ENCODE measurements at regions not wholly inside any gene's neighbourhood (a gene's known extent, or its start where the extent isn't known, plus 50 kb on each side); places are given as distances from the start of the nearest gene placed in this dataset.
"Not testable (repeated sequence)": the region's sequence is repeated elsewhere in the genome, so short reads cannot be mapped to it uniquely, and the experiment has no call there.

DNA sequence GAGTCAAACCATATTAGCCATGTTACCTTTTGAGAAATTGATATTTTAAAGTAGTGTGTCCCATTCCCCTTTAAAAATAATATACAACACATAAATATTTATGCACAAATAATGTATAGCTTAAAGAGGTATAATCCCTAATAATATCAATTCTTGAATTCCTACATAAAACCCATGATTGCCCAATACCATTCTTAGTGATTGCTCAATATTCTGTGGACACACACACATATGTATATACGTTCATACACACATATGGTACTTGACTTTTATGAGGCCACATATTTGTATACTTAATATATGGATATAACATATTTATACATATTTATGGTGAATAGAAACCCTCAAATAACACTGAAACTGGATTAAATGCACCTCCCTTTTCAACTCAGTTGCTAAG lies 367.4 kb downstream of the ZBBX start:
- POLR2A ChIA-PET: no interaction called here
- CTCF ChIA-PET: no interaction called here

DNA sequence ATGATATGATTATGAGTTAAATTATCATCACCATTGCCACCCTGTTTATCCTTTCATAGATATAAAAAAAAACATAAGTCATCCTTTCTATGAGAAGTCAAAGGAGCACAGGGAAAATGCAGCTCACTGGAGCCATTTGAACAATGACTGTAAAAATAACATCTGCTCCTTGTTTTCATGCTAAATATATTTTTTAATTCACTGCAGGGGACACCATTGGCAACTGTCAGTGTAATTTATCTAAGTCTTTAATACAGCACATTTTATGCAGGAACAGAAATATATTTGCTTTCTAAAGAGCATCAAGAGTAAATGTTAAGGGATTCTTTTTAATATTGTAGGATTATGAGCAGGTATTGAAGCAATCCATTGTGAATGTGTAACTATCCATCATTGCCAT lies 371.3 kb downstream of the ZBBX start:
- POLR2A ChIA-PET: no interaction called here
- CTCF ChIA-PET: no interaction called here

DNA sequence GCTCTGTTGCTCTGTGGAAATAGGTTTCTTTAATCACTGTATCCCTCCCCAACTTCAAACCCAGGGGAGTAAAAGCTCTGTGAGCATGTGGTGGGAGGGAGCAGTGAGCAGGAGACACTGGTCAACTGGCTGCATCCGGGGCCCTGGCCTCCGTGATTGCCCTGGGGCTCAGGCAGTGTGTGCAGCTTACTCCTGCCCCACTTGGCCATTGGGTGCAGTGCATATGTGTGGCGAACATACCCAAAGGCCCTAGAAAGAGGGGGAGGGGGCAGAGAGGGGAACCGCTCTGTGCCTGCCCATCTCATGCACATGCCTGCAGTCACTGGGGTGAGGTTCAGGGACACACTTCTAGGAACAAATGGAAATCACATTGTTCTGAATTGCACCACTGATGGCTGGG lies 378.7 kb downstream of the ZBBX start:
- ChIA-PET POLR2A (no interaction called here), CTCF (interaction anchor here (0.7 kb wide), 1 partner anchor 40 kb away, joined by 3 read pairs; no protein-coding TSS in a partner anchor)

DNA sequence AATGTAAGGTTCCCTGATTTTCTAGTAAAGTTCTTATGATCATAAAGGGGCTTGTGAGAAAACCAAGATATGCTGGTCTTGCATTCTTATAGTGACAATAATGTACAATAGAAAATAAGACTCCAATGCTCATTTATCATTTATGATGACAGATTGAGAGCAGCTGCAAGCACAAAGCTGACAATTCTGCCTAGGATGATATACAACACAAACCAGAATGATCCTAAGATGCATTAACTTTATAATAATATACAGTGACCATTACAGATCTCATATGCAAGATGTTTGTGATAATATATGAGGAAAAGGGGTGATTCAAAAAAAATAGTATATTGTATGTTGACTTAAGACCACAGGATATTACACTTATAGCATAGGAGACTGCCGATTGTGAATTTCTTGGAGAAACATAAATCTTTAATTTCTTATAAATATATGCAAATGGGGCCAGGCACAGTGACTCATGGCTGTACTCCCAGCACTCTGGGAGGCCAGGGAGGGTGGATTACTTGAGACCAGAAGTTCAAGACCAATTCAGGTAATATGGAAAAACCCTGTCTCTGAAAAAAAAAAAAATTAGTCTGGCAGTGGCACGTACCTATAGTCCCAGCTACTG lies 387.0 kb downstream of the ZBBX start:
- ChIA-PET CTCF (no interaction called here), POLR2A (no interaction called here)

DNA sequence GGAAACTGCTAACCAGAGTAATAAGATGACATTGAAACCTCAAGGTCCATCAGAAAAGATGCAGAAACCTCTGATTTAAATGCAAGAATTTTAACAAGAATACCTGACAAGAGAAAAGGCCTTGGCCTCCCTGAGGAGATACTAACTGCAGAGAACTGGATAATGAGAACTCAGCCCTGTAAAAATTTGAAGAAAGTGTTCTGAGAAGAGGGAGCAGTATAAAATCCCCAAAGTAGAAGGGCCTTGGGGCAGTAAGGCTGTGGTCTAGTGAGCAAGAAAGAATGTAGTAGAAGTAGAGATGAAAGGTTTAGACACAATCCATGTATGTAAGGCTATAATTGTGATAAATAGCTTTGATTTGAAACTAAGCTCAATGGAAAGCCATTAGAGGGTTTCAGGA lies 394.1 kb downstream of the ZBBX start:
- CTCF ChIA-PET: no interaction called here

DNA sequence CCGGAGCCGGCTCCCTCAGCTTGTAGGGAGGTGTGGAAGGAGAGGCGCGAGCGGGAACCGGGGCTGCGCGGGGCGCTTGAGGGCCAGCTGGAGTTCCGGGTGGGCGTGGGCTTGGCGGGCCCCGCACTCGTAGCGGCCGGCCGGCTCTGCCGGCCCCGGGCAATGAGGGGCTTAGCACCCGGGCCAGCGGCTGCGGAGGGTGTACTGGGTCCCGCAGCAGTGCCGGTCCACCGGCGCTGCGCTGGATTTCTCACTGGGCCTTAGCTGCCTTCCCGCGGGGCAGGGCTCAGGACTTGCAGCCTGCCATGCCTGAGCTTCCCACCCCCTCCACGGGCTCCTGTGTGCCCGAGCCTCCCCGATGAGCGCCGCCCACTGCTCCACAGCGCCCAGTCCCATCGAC lies 404.3 kb downstream of the ZBBX start:
- CTCF ChIA-PET, POLR2A ChIA-PET: not testable (repeated sequence)

More for the DNA sequence above, 394.1 kb downstream of the ZBBX start:
- POLR2A ChIA-PET: no interaction called here

DNA sequence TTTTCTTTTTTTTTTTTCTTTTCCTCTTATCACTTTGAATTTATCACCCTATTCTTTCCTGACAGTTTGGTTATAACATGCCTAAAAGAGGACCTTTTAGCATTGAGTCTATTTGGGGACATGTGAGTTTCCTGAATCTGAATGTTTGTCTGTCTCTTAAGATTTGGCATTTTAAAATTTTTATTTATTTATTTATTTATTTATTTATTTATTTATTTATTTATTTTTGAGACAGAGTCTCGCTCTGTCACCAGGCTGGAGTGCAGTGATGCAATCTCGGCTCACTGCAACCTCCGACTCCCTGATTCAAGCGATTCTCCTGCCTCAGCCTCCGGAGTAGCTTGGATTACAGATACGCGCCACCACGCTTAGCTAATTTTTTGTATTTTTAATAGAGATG lies 412.4 kb downstream of the ZBBX start:
- POLR2A ChIA-PET, CTCF ChIA-PET: not testable (repeated sequence)

DNA sequence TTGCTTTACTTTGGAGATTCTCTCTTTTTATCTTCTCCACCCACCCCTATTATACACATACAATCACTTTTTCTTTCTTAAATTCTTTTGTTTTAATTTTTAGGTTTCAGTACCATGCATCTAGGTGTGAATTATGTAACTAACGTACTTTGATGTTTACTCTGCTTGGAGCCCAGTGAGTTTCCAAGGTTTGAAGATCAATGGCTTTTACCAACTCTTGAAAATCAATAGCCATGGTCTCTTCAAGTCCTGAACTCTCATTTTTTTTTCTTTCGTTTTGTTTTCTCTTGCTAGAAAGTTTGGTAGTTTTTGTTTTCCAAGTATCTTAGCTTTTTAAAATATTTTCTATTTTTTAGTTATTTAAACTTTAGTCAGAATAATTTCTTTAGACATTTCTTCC lies 417.2 kb downstream of the ZBBX start:
- ChIA-PET CTCF (no interaction called here), POLR2A (no interaction called here)

DNA sequence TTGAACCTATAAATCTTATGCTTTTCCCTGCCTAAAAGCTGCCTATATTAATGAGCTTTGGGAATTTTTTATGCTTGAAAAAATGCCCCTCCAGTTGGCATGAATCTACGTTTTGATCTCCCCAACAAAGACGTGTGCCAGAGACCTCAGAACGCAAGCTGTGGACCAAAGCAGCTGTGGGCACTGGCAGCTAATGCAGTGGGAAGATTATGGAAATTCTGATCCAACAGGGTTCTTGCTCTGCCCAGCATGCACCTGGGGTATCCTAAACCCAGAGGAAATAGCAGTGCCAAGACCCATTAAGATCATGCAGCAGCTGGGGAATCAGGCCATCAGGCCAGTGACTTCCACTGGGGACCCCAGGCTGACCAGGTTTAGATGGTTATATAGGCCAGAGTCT lies 423.0 kb downstream of the ZBBX start:
- POLR2A ChIA-PET: no interaction called here
- CTCF ChIA-PET: no interaction called here

DNA sequence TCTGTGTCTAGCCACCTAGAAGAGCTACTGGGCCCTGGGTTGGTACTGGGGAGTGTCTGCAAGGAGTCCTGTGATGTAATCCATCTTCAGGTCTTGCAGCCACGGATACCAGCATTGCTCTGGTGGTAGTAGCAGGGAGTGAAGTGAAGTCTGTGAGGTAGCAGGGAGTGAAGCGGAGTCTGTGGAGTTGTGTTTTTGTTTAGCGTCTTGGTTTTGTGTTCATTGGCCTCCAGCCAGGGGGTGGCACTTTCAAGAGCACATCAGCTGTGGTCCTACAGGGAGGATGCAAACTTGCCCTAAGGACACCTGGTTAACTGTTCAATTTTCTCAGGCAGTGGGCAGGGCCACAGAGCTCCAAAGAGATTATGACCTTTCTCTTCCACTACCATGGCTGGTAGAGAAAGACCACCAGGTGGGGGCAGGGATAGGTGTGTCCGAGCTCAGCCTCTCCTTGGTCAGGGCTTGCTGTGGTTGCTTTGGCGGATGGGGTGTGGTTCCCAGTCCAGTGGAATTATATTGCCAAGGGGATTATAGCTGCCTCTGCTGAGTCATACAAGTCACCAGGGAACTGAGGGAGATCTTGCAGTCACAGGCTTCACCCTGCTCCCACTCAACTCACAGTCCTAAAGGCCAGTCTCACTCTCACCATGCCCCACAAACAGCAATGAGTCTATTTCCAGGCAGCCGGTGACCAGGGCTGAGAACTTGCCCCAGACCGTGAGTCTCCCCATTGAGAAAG lies 424.7 kb downstream of the ZBBX start:
- ChIA-PET POLR2A (no interaction called here), CTCF (no interaction called here)

DNA sequence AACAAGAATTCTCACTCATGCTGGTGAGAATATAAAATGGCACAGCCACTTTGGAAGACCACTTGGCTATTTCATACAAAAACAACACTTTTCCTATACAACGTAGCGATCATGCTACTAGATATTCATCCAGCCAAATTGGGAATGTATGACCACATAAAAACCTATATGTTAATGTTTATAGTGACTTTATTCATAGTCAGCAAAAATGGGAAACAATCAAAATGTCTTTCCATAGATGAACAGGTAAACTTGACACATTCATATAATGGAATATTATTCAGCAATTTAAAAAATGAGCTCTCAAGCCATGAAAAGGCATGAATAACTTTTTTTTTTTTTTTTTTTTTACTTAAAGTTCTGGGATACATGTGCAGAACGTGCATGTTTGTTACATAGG lies 445.2 kb downstream of the ZBBX start:
- ChIA-PET POLR2A (no interaction called here), CTCF (no interaction called here)

DNA sequence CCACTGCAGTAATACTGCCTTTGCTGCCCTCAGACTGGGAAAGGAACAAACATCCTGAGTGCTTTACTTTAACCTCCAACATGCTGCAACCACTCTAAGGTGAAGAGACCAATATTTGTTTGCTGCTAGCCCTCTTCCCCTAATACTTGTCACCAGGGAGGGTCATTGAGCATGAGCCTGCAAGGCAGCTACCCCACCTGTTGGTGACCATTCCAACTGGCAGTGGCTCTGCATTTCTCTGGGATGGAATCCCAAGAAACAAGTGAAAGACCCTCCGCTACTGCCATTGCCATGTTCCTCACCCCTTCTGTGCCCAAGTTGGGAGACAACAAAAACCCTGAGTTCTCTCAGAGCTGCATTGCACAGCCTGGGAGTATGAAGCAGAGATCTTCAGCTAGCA lies 462.7 kb downstream of the ZBBX start:
- POLR2A ChIA-PET: no interaction called here
- CTCF ChIA-PET: no interaction called here

DNA sequence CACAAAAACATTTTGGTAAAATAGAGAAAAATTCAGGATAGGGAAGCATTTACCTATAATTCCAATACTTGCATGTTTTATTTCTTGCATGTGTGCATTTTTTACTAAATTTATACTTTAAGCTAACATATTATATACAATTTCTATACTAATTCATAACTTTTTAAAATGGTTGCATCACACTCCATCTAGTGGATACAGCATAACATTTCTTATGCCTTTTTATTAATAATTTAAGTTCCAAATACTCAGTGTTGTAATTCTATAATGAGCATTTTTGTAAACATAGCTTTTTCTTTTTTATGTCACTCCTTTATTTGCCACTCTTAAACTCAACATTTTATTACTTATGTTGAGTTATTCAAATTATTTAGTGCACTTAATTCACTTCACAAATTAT lies 477.7 kb downstream of the ZBBX start:
- ChIA-PET POLR2A (no interaction called here), CTCF (no interaction called here)

DNA sequence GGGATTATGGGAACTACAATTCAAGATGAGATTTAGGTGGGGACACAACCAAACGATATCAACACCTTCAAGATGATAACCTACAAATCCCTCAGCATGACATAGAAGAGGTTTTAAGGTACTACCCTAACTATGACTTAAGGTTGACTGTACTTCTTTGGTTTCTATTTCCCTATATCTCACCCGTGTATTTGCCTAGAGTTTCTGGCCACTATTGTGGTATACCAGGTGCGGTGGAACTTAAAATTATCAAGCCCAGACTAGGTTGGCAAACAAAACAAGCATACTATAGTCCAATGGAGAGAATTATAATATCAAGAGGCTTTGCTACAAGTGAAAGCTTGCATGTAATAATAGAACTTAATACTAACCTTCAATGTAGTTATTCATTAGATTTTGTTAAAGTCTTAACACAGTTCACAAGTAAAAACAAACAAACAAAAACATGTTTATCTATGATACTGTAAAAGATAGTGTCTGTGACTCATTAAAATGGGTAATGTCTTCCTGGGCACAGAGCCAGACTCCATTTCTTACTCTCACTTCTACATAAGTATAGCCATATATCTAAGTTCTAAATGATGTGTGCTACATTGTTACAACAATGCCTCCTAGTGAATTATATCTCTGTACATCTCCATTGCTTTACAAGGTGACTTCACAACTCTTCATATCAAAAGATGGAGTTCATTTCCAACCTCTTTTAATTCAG lies 479.1 kb downstream of the ZBBX start:
- POLR2A ChIA-PET: no interaction called here
- CTCF ChIA-PET: no interaction called here

DNA sequence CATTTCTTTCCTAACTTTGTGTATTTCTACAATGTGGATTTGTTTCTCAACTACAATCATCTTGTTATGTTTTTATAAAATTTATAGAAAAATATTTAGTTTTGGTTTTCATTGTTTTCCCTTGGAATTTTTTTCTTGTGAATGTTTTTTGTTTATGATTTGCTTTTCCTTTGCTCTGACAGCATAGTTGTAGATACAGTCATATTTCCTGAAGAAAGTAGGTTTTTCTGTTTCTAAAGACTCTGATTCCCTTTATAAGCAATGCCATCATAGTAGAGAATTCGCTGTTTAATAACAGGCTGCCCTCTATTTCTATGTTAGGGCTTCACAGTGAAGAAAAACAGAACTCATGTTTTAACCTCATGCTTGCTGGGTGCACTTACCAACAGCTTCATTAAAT lies 482.3 kb downstream of the ZBBX start:
- CTCF ChIA-PET: no interaction called here
- POLR2A ChIA-PET: no interaction called here

DNA sequence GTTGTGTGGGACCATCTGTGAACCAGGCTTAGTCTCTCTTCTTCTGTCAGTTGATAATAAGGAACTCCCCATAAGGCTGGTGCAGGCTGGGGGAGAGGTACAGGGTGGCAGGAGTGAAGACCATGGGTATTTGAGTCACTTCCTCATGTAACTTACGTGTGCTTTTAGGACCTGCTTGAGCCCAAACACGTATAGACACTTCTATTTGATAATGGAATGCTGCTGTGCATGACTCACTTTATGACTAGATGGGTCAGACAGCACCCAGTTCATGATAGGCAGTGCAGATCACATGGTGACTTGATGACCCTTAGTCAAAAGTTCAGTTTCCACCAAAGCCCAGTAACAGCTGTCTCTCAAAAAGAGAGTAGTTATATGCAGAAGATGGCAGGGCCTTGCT lies 490.9 kb downstream of the ZBBX start:
- ChIA-PET CTCF (no interaction called here), POLR2A (no interaction called here)

DNA sequence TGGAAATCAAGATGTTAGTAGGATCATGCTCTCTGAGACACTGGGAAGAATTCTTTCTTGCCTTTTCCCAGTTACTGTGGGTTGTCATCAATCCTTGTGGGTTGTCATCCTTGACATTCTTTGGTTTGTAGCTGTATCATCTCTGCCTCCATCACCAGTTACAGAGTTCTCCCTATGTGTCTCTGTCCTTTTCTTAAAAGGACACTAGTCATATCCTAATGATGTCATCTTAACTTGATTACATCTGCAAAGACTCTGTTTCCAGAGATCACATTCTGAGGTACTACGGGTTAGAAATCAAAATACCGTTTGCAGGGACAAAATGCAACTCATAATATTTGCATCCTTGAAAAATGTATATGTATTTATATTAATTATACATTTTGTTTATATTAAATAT lies 500.4 kb downstream of the ZBBX start:
- ChIA-PET POLR2A (no interaction called here), CTCF (no interaction called here)

DNA sequence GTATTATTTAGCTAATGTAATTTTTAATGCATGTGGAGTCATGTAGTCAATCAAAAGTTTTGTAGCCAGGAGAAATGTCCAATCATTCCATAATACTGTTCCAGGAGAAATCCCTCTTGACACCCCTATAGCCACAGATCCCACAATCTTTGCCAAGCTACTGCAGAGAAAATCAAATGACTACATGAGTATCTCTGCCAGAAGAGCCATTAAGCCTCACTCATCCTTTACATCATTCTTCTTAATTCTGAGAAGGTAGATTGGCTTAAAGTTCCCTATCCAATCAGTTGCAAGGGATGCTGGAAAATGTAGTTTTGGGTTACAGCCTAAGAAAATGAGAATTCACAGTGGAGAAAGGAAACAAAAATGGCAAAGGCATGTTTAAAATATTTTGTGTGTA lies 502.1 kb downstream of the ZBBX start:
- CTCF ChIA-PET: no interaction called here
- POLR2A ChIA-PET: no interaction called here

DNA sequence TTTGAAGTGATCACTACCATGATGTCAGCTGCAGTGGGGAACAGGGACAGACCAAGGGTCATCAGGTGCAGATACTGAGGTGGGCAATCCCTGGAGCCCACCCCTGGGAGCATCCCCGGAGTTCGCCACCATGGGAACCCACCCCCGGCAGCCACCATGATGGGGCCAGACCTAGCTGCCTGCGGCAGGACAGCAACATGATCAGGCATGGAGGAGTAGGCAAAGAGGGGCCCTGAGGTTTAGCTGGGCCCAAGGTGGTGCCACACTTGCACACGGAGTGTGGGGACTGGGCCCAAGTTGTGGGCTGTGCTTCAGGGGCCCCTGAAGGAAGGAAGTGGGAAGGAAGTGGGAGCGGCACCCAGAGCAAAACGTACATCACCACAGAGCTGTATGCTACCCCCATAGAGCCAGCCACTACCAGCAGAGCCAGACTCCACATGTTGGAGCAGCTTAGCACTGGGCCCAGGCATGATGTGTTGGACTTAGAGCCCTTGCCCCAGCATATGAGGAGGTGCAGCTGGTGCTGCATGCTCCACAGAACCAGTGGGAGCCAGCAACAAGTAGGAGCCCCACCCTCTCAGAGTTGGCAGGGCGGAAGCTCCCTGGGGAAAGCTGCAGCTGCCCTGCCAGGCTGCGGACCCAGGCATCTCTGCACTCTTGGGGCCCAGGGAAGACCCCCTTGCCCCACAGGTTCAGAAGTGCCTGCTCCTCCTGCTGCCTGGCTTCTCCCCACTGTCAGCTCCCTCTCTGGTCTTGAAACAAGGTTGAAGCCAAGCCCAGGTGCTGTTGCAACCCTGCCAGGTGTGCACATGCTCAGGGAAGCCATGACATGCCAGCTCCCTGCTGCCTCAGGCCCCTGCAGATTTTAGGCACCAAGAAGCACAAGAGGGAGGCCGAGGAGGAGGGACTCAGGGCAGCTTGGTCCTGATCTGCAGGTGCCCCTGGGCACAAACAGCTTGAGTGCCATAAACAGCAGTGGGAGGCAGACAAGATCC lies 515.3 kb downstream of the ZBBX start:
- CTCF ChIA-PET: no interaction called here
- POLR2A ChIA-PET: no interaction called here

DNA sequence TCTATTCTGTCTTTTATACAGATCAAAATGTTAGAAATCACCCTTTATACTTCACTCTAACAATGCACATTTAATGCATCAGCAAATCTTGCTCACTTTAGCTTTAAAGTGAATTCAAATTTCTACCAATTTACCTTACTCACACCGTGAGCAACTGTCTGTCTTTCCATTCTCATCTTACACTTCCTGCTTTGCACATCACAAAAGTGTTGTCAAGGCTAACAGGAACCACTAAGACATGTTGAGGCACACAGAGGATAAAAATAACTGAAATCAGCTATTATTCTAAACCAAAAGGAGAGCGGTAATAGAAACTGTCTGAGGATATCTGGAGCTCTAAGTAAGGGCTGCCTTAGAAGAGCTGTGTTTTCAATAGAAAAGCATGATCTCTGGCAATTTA lies 519.9 kb downstream of the ZBBX start:
- POLR2A ChIA-PET: no interaction called here
- CTCF ChIA-PET: no interaction called here

DNA sequence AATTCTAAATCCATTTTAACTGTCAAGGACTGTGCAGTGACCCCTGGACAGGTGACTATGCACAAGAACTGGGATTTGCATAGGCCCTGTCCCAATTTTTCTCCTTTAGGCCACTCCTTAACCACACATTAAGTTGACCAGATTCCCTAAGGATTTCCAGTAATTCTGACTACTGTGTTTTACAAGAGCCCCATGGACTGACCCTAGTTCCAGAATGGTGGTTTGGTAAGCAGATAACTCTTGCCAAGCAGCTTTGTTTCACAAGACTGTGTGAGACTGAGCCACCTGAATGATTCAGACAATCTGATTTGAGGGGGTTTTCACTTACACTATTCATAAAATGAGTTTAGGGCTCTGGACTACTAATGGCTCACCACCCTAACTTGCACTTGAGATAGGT lies 535.8 kb downstream of the ZBBX start:
- POLR2A ChIA-PET: no interaction called here

More for the DNA sequence above, 535.8 kb downstream of the ZBBX start:
- CTCF ChIA-PET: no interaction called here

Measured in activated CD8-positive, alpha-beta memory T cell treated with anti-CD3 and anti-CD28 coated beads for 36 hours (primary cell).